Ovary (tissue), 7 donors: ENCODE measurements at regions not wholly inside any gene's neighbourhood (a gene's known extent, or its start where the extent isn't known, plus 50 kb on each side); places are given as distances from the start of the nearest gene placed in this dataset.

Source experiments
- DNase-seq, 5 donors: peaks; one replicate each; pipeline ENCODE4 v3.0.0-alpha.2; 2019 to 2020
- H3K27ac ChIP-seq, 2 donors: fragments of 200-600 bp; one replicate each; pipeline versions ENCODE4 v1.5.1 to v1.8.0; 2019 to 2022
- H3K27me3 ChIP-seq: fragments of 200-600 bp; one replicate; pipeline ENCODE4 v1.8.0; 2022
- H3K36me3 ChIP-seq: fragments of 200-600 bp; sonication (generic); one replicate; pipeline ENCODE4 v1.5.1; 2019
- H3K4me1 ChIP-seq: one replicate; pipeline ENCODE4 v1.8.1; 2013; ENCODE audit warnings: mild to moderate bottlenecking, moderate library complexity; ENCODE audit not compliant: insufficient read depth
- H3K4me3 ChIP-seq: fragments of 200-600 bp; sonication (generic); one replicate; pipeline ENCODE4 v1.5.1; 2017
- H3K9me3 ChIP-seq, 2 donors: fragments of 200-600 bp in 1 of 2; sonication (generic) in 1 of 2; one replicate each; pipeline versions ENCODE4 v1.5.1 to v1.8.1; 2013 to 2019; ENCODE audit warnings: mild to moderate bottlenecking in 1 of 2, moderate library complexity in 1 of 2
- EP300 ChIP-seq: sonication (generic); formaldehyde crosslinking; IDR thresholded peaks from one replicate; pipeline ENCODE4 v1.6.1; 2017; ENCODE audit warnings: antibody characterized with exemption
- POLR2A ChIP-seq: fragments of 450-650 bp; IDR thresholded peaks from one replicate; pipeline ENCODE4 v1.6.1; 2017; ENCODE audit warnings: antibody characterized with exemption, mild to moderate bottlenecking, moderate library complexity
- WGBS, 3 donors: extraction: QIAGEN DNeasy Blood & Tissue Kit in 1 of 3; methylation state at CpG; one replicate each; pipeline versions ENCODE4 v1.1.5 to v1.1.7; 2013 to 2017; 5-methylcytosine and 5-hydroxymethylcytosine counted together
- intact Hi-C, 4 donors: fragments of 100-400 bp; cut with DNase I; formaldehyde crosslinking; loops; one replicate each; pipeline versions ENCODE4 v1.11.0 to v1.15.1; 2022 to 2023
- TF ChIP-seq, protein P1 (sequence below), 3 donors: fragments of 450-650 bp in 2 of 3; fragments of 200-600 bp in 1 of 3; IDR thresholded peaks; one replicate each; pipeline versions ENCODE4 v1.5.1 to v1.8.0; 2016 to 2022; ENCODE audit warnings: antibody characterized with exemption in 3 of 3, mild to moderate bottlenecking in 1 of 3
- donor health status: DM: no; HTN: no; CAD: no; lungs with moderate emphysema.
- donor health status: DM: no; HTN: no; CAD: no.
- donor health status: Bipolar disorder and iron deficiency.
- donor health status: DM: no; HTN: no; CAD: no.
- donor health status: DM: yes; HTN: yes; CAD: no.

DNA sequence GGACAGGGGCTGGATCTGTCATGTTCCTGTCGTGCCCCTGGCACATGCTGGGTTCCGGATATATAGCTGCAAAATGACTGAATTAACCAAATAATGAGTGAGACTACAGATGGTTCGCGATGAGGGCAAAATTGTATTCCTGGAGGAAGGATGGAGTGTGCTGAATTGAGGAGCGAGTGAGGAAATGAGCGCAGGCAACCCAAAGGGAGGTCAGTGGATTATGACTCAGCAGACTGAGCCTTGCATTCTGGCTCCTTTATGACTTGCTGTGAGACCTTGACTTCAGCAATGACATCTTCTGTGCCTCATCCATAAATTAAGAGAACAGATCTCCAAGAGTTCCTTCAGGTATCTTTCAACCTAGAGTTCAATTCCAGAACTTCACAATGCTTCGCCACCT lies 115.0 kb upstream of the CLDN10 start:
- Histone ChIP-seq H3K27me3 (no peaks in the 10 kb centered on the region), H3K4me3 (no peak overlapping the region), H3K9me3 (no peaks in the 10 kb centered on the region), H3K4me1 (no peaks in the 10 kb centered on the region), H3K27ac (no peak overlapping the region), H3K36me3 (no peaks in the 10 kb centered on the region)
- no peak for DNase-seq
- intact Hi-C loops: no loop called here
- TF ChIP-seq POLR2A (no peak), EP300 (no peak)
- TF ChIP-seq, protein P1, sequence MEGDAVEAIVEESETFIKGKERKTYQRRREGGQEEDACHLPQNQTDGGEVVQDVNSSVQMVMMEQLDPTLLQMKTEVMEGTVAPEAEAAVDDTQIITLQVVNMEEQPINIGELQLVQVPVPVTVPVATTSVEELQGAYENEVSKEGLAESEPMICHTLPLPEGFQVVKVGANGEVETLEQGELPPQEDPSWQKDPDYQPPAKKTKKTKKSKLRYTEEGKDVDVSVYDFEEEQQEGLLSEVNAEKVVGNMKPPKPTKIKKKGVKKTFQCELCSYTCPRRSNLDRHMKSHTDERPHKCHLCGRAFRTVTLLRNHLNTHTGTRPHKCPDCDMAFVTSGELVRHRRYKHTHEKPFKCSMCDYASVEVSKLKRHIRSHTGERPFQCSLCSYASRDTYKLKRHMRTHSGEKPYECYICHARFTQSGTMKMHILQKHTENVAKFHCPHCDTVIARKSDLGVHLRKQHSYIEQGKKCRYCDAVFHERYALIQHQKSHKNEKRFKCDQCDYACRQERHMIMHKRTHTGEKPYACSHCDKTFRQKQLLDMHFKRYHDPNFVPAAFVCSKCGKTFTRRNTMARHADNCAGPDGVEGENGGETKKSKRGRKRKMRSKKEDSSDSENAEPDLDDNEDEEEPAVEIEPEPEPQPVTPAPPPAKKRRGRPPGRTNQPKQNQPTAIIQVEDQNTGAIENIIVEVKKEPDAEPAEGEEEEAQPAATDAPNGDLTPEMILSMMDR (IDR thresholded peaks at IDR 0.05): no peak
- WGBS, 3 donors: 90 to 95% (median 94%) methylated on average over 7 of the region's 7 CpGs

DNA sequence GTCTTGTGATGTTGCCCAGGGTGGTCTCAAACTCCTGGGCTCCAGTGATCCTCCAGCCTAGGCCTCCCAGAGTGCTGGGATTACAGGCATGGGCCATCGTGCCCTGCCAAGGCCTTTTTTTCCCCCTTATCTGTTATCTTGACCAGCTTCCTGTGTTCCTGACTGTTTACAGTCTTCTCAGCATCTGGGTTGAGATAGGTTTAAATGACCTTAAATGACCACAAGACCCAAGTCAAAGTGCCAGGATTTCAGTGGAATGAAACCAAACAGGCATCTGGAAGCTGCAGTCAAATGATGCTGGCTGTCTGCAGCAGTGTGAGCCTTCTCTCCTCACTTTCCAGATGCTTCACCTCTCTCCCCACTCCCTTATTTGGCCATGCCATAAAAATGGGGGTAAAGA lies 114.2 kb upstream of the CLDN10 start:
- H3K4me3 ChIP-seq: no peak overlapping the region
- H3K27me3 ChIP-seq: no peaks in the 10 kb centered on the region
- H3K27ac ChIP-seq: no peak overlapping the region
- no peaks in the 10 kb centered on the region for H3K36me3 ChIP-seq
- intact Hi-C loops: no loop called here
- TF ChIP-seq, protein P1 (IDR thresholded peaks at IDR 0.05): no peak
- no peak for TF ChIP-seq POLR2A
- DNase-seq: no peak
- 29 to 59% (median 41%) methylated on average over 1 of the region's 1 CpG for WGBS, 3 donors
- H3K4me1 ChIP-seq: no peaks in the 10 kb centered on the region
- H3K9me3 ChIP-seq: no peaks in the 10 kb centered on the region

DNA sequence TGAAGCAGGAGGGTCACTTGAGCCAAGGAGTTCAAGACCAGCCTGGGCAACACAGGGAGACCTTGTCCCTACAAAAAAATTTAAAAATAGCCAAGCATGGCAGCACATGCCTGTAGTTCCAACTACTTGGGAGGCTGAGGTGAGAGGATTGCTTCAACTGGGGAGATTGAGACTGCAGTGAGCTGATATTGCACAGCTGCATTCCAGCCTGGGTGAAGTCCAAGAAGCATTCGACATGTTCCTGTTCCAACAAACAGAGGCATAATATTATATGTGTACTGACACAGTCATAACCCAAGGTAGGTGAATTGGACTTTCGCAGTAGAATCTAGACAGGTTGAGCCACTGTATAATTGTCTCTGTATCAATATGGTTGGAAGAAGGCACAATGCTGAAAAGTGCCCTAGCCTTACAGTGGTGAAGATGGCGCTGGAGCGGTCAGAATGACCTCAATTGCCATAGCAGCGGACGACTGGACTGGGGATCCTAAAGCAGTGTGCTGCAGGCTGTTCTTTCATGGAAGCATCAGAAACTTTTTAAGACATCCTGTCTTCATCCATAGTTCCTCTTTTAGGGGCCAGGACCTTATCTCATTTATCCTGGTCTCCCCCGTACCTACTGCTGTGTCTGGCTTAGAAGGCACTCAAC lies 112.0 kb upstream of the CLDN10 start:
- DNase-seq: no peak
- no peak overlapping the region for H3K4me3 ChIP-seq
- no peaks in the 10 kb centered on the region for H3K9me3 ChIP-seq
- no peaks in the 10 kb centered on the region for H3K36me3 ChIP-seq
- intact Hi-C loops: no loop called here
- WGBS, 3 donors: 82 to 85% (median 85%) methylated on average over 7 of the region's 7 CpGs
- TF ChIP-seq, protein P1 (IDR thresholded peaks at IDR 0.05): no peak
- TF ChIP-seq EP300 (no peak), POLR2A (no peak)
- no peaks in the 10 kb centered on the region for H3K27me3 ChIP-seq
- no peak overlapping the region for H3K27ac ChIP-seq
- H3K4me1 ChIP-seq: no peaks in the 10 kb centered on the region

DNA sequence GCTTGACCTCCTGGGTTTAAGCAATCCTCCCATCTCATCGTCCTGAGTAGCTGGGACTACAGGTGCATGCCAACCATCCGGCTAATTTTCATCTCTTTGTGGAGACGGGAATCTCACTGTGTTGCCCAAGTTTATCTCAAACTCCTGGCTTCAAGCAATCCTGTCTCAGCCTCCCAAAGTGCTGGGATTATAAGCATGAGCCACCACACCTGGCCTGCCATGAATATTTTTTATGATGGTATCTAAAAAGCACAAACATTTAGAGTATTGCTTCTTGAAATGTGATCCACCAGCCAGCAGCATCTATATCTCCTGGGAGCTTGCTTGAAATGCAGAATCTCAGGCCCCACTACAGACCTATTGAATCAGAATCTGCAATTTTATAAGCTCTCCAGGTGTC lies 111.2 kb upstream of the CLDN10 start:
- H3K27me3 ChIP-seq: no peaks in the 10 kb centered on the region
- H3K9me3 ChIP-seq: no peaks in the 10 kb centered on the region
- DNase-seq: no peak
- WGBS, 3 donors: 83 to 86% (median 83%) methylated on average over 3 of the region's 3 CpGs
- H3K27ac ChIP-seq: no peak overlapping the region
- H3K4me1 ChIP-seq: no peaks in the 10 kb centered on the region
- no peaks in the 10 kb centered on the region for H3K36me3 ChIP-seq
- intact Hi-C loops: no loop called here
- TF ChIP-seq EP300 (no peak), POLR2A (no peak)
- TF ChIP-seq, protein P1 (IDR thresholded peaks at IDR 0.05): no peak
- H3K4me3 ChIP-seq: no peak overlapping the region
